RWPE1 (cell line): ENCODE measurements at regions not wholly inside any gene's neighbourhood (a gene's known extent, or its start where the extent isn't known, plus 50 kb on each side); places are given as distances from the start of the nearest gene placed in this dataset.
"Not testable (repeated sequence)": the region's sequence is repeated elsewhere in the genome, so short reads cannot be mapped to it uniquely, and the experiment has no call there.

Experiments
- CTCF ChIA-PET: fragments of 350-600 bp; sonication (Branson Sonifier 250); formaldehyde crosslinking; extraction: SDS; loops from one replicate; lab custom pipeline; 2021; lab: Yijun Ruan, JAX
- POLR2A ChIA-PET: fragments of 400-600 bp; formaldehyde crosslinking; extraction: SDS; loops from one replicate; lab custom pipeline; 2020; ENCODE audit warnings: antibody characterized with exemption; ENCODE audit not compliant: low non-redundant PET; lab: Yijun Ruan, JAX
- DNase-seq: peaks from one replicate; pipeline ENCODE4 v3.0.0; 2012; ENCODE audit warnings: low spot score
- H3K27ac ChIP-seq: fragments of 450-650 bp; 2 replicates; pipeline ENCODE4 v1.5.1; 2017
- CTCF ChIP-seq: fragments of 450-650 bp; conservative IDR thresholded peaks from 2 replicates; pipeline ENCODE4 v1.5.1; 2017; ENCODE audit warnings: low read depth, mild to moderate bottlenecking

- DNase-seq = no peak
- no peak for TF ChIP-seq CTCF
- ChIA-PET CTCF (interaction anchor here (0.6 kb wide), 1 partner anchor 22 kb away, joined by 3 read pairs; no protein-coding TSS in a partner anchor), POLR2A (no interaction called here)
- H3K27ac ChIP-seq = no peak overlapping the region
Observed at GRCh38 chr12:20006871-20007730, 361.2 kb upstream of the PDE3A start.

GRCh38 chr12:20009965-20010364 is 358.4 kb upstream of the PDE3A start:
- DNase-seq, H3K27ac ChIP-seq, POLR2A ChIA-PET, CTCF ChIA-PET: not testable (repeated sequence)

GRCh38 chr12:20011200-20011599 is 357.1 kb upstream of the PDE3A start:
- no peak for TF ChIP-seq CTCF
- no peak overlapping the region for H3K27ac ChIP-seq
- POLR2A ChIA-PET = no interaction called here
- CTCF ChIA-PET = no interaction called here
- DNase-seq = no peak

GRCh38 chr12:20017802-20018201 is 350.5 kb upstream of the PDE3A start:
- CTCF ChIA-PET = no interaction called here
- no peak for TF ChIP-seq CTCF
- POLR2A ChIA-PET = no interaction called here
- no peak overlapping the region for H3K27ac ChIP-seq
- DNase-seq = no peak

- POLR2A ChIA-PET = no interaction called here
- H3K27ac ChIP-seq = no peak overlapping the region
- no peak for TF ChIP-seq CTCF
- CTCF ChIA-PET = no interaction called here
- DNase-seq = no peak
Observed at GRCh38 chr12:20018406-20018805, 349.9 kb upstream of the PDE3A start.

GRCh38 chr12:20024194-20024593 is 344.1 kb upstream of the PDE3A start:
- TF ChIP-seq CTCF = no peak
- POLR2A ChIA-PET = no interaction called here
- no peak for DNase-seq
- no peak overlapping the region for H3K27ac ChIP-seq
- CTCF ChIA-PET = no interaction called here

- ChIA-PET POLR2A (no interaction called here), CTCF (no interaction called here)
- no peak for DNase-seq
- TF ChIP-seq CTCF = no peak
- H3K27ac ChIP-seq = no peak overlapping the region
Observed at GRCh38 chr12:20028033-20028432, 340.3 kb upstream of the PDE3A start.
